HG02938 (cell line): ENCODE measurements at regions not wholly inside any gene's neighbourhood (a gene's known extent, or its start where the extent isn't known, plus 50 kb on each side); places are given as distances from the start of the nearest gene placed in this dataset.

ENCODE experiments used
- ATAC-seq: cut with Tn5 transposase; IDR thresholded peaks from one replicate; pipeline ENCODE4 v1.9.1; 2021; ENCODE audit warnings: mild to moderate bottlenecking, moderate library complexity; ENCODE audit not compliant: unreplicated experiment

DNA sequence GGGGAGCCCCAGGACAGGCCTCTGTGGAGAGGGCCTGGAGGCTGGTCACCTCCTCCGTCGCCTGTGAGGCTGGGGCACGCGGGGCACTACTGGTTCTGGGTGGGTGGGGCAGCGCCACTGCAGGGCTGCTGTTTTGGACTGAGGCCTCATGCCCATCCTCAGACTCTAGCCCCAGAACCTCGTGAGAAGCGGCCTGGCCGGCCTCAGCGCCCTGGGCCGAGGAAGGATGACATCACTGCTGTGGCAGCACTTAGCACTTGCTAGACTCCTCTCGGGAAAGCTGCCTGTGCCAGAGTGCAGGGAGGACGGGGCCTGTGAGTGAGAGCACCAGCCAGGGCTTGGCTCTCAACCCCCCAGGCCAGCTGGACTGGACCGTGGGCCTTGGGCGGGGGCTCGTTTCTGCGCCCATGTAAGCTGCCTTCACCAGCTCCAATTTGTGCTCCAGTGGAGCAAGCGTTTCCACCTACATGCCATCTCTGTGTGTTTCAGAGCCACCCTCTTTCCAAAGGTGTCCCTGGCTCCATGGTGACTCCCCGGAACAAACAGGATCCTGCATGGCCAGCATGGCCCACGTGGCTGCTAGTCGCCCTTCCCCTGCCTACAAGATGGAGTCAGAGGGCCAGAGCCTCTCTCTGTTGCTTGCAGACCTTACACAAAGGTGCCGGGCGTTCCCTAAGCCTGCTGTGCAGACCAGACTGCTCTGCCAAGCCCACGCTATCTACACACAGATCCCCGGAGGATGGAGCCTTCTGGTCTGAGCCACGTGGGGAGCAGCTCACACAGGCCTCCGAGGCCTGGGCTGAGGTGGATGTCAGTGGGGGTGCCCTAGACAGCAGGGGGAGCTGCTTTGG, 102.9 kb downstream of the CTTN start:
- no peak for ATAC-seq

DNA sequence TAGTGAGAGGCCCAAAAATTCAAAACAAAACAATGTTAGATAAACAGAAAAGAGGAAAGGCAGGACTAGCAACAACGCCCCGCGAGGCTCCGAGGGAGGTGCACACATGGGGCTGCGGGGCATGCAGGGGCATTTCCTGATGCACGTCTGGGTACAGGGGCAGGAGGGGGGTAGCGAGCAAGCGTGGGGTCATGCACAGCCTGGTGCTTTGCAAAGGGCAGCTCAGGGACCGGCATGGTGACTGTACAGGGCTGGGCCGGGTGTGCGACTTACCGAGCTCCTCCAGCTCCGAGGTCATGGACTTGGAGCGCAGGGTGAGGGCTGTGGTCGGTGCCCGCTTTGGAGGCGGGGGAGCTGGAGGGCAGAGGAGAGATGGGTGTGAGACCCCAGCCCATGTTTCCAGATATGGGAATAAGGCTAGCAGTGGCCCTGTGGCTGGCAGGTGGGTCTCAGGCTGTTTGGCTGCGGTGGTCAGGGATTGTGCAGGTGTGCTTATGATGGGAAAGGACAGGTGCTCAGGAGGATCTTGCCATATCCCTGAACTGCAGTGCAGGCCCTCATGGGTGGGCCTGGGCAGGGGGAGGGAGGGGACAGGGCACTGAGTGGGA, 103.7 kb downstream of the CTTN start:
- no peak for ATAC-seq

DNA sequence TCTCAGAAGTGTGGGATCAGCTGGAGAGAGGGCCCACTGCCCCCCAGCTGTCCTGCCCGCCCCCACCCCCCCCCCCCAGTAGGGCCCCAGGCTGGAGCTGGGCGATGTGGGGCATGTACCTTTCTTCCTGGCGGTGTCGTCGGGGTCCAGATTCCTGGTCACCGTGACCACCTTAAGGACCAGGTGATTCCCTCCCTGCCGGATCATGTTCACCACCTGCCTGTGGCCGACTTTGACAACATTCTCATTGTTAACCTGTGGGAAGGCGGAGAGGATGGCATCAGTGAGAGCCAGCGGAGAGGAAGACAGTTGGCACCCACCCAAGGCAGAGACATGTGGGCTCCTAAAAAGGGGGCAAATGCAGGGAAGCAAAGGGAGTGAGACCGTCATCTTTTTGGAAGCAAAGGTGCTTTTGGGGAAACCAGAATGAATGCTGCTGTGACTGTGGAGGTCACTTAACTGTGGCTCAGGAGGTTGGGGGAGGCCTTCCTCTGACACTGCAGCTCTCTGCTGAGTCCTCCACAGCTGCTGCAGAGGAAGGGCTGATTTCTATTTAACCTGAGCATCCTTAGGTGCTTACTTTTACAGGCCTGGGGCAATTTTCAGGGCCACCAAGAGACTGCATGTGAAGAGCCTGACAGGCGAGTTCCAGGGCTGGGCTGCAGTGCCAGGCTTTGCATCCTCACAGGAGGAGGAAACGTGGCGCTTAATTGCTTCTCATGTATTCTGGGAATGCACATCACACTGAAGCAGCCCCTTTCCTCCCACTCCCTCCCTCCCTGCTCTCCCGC, 104.5 kb downstream of the CTTN start:
- no peak for ATAC-seq

DNA sequence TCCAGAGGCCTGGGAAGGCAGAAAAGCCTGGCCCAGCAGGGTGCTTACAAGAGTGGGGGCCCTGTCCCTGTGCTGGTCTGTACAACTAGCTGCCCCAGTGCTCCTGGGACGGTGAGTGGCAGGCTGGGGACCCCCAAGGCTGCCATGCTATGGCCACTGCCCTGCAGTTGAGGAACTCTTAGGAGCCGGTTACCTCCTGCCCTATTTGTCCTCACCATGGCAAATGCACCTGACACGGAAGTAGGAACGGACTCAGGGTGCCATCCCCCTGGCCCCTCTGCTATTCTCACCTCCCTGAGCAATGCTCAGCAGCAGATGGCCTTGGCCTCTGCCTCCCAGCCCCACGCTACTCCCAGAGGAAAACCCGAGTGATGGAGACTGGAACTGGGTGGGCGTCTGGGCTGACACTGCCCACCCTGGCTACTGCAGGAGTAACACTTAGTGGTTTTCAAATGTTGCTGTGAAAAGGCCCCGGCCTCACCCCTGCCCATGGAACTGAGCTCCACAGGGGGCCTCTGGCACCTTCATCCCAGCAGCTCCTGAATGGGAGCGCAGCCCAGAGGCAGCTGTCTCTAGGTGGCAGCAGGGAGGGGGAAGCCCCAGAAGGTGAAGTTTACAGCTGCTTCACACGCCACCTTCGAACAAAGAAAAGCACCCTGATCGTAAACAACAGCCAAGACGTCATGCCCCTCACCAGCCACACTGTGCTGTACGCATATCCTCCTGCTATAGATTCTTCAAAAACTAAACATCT, 105.3 kb downstream of the CTTN start:
- no peak for ATAC-seq

DNA sequence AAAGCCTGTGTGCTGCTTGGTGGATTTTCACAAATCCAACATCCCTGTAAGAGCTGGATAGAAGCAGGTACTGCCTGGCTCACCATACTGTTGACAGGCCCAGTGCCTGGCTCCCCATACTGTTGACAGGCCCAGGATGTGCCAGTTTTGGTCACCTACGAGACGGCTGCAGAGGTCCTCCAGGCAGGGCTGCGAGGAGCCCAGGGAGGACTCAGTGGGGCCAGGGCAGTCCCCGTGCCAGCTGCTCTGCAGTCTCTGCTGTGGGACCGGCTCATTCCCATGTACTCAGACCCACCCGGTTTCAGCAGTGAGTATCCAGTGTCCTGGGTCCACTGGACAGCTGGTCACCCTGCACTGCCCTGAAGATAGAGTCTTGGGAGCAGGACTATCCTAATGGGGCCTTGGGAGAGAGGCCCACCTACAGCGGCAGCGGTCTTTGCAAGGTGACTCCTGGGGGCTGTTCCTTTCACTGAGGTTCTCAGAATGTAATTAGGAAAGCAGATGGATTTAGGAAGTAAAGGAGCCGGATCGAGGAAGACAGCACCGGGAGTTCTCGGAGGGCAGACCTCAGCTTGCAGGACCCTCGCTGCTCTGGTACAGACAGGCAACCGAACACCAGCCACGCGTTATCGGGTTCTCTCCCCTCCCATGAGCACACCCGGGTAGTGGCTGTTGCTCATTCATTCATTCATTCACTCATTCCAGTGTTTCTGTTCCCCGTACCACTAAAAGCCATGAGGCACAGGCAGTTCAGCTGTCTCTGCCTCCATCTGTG, 106.1 kb downstream of the CTTN start:
- no peak for ATAC-seq

DNA sequence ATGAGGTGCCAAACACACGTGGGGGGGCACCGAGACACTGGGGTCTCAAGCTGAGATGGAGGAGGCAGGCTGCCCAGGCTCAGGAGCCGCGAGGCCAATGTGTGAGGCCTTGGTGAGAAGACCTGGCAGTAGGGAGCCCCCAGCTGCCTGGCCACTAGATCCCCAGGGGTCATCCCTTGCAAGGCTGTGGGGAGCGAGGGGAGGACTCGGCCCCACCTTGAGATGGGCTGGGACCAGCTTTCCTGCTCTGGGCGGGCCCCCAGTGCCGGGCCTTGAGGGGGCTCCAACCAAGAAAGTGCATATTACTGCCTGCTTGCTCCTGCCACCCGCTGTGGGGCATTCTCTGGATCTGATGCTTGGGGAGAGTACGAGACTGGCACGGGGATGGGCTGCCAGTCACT, 107.0 kb downstream of the CTTN start:
- no peak for ATAC-seq

DNA sequence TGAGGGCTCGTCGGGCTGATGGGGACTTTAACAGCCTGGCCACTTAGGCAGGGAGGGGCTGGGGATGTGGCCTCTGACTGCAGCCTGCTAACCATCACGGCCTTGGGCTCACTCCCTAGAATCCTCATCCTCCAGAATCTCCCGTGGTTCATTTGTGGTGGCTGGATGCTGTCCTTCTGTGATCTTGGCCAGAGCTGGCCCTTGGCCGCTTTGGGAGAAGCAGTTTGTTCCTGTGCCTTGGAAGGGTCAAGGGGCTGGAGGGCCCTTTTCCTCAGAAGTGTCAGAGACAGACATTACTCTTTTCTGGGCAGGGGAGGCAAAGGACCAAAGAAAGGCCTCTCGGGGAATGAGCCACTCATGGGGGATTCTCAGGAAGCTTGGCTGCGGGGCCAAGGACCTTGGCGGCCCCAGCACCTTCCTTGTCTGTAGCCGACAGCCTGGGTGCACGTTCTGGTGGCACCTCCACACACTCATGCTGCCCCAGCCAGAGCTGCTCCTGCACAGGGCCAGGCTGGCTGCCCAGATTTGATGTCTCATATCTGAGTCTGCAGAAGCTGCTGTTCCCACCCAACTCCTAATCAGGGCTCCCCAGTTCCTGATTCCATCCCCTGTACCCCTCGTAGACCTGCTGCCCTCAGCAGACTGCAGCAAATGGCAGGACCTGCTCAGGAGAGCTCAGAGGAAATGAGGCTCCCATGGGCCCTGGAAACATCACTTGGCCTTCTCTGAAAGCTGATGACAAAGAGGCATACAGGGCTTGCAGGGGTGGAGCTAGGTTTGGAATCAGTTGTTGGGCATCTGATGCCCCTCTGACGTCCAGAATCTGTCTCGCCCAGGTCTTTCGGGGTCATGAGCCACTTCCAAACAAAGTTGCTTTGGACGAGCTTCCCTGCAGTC, 107.7 kb downstream of the CTTN start:
- ATAC-seq: no peak

DNA sequence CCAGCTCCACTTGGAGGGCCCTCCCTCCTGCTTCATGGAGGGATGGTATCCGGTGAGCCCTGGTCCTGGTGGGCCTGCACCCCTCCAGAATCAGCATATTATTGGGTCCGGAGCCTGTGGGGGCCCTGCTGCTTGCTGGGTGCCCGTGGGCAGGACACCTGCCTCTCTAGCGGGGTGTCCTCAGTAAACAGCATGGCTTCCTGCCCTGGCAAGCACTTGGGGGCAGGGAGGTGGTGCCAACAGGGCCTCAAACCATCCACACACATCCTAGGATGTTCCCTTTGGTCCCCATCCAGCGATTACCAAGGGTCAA, 108.3 kb downstream of the CTTN start:
- ATAC-seq: no peak

DNA sequence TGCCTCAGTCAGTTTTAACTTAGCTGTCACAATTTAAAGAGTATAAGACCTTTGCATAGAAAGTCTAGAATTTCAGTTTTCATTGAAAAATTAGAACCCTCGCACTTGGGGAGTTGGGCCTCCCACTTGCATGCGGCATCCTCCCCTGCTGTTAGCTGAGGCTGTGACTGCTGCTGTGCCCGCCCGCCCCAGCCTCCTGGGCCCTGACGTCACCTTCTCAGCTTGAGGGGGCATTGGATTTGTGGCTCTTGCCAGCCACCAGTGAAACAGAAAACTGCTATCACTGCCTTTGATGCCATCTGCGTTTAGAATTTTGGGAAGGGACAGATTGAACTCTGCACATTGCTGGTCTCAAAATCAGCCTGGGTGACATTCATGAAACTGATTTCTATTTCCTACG, 108.7 kb downstream of the CTTN start:
- no peak for ATAC-seq

DNA sequence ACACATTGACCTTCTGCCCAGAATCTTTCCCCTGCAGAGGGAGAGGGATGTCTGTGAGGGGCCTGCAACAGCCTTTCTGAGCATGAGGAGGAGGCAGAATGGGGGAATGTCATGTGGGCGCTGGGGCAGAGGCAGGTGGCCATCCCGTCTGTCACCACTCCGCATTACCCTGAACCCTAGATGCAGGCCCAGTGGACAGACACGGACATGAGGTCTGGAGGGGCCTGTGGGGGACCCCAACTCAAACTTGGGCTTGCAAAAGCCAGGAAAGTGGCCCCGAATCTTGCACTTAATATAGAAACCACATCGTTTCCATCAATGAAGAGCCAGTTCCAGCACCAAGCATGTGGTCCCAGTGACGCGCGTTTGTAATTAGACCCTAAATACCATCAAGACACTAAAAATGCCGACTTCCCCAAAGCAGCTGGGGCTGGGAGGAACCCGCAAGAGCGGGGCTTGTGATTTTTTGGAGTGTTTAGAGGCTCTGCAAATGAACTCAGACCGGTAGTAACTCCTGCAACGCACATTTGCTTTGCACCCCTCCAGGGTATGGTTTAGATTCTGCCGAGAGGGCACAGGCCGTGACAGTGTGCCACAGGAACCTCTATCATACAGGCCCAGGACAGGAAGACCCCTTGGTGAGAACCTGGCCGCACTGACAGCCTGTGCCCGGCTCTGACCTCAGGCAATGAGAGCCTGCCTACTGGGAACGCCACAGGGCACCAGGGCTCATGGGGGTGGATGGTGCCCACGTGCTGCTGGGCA, 109.3 kb downstream of the CTTN start:
- no peak for ATAC-seq

DNA sequence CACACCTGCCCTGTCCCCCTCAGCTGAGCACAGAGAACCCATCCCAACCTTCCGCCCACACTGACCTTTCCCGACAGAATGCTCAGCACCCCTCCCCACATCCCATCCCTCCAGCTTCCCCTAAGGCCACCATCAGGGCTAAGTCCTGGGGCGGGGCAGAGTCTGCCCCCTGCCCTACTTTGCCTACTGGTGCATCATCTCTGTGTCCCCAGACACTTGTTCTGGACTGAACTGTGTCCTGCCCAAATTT, 109.8 kb downstream of the CTTN start:
- ATAC-seq: no peak

DNA sequence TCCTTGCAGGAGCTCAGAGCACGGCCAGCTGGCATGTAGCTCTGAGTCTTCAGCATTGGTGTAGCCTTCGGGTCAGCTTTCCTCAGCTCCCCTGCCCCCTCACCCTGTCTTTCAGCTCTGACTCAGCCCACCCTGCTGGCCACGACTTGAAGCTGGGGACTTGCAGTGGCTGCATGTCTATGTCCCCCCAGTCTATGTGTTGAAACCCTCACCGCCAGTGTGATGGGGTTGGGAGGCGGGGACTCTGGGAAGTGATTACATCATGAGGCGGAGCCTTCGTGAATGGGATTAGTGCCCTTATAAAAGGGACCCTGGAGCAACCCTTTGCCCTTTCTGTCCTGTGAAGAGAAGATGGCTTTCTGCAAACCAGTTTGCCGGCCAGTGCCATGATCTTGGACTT, 111.1 kb downstream of the CTTN start:
- ATAC-seq: no peak

DNA sequence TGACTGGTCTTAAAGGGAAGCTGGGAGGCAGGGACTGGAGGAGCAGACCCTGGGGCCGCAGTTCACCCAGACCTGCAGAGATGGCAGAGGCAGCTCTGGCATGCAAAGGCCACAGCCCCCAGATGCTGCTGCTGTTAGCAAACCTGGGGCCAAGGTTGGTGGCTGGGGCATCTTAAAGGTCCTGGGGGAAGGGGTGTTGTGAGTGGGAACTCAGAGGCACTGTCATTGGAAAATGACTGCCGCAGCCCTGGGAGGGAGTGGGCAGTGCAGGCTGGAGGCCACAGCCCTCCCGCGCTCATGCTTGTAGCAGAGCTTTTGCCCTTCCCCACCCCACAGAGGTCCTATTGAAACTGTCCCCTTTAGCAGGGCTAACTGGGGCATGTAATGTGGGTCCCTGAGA, 111.8 kb downstream of the CTTN start:
- ATAC-seq: no peak

DNA sequence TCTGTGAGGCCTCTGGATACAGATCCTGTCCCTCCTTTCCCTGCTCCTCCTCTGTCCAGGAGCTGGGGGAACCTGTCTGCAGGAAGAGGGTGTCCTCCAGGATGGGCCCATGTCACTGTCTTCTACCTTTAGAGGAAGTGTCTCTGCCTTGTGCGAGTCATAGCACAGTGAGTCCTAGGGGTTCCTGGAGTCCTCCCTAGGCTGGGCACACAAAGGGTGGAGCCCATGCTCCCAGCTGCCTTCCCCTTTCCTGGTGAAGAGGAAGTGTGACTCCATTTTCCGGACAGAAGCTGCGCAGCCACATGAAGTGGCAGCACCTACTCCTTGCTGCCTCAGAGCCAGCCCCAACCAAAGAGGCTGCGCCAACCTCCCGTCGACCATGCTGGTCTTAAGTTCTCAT, 112.2 kb downstream of the CTTN start:
- no peak for ATAC-seq

DNA sequence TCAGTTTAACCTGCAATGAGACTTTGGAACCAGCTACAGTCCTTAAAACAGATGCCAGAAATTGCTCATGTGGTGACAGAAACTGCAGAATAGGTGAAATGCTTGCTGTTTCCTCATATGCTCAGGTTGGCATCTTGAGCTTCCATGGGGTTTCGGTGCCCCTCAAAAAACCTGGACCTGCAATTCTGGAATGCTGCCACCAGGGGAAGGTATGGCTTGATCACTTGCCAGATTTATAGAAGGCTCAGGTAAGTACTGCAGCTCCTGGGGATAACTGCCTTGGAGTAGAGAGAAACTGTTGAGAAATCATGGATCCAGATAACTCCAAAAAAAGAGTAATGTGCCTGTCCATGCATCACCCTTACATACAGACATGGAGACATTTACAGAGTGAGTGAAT, 113.0 kb downstream of the CTTN start:
- no peak for ATAC-seq

DNA sequence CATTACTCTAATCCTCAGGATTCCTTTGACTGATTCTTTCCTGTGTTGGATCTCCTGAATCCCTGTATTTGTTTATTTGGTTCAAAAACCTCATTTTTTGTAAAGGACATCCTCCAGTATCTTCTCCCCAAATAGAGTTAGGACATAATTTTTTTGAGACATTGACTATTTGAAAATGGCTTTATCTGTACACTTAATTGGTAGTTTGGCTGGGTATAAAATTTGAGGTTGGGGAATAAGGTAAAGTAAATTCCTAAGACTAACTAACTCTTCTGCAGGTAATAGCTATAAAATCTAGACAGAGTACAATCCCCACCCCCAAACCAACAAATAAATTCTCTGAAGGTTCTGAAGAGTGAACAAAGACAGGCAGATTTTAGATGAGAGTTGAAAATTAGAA, 114.4 kb downstream of the CTTN start:
- ATAC-seq: no peak

DNA sequence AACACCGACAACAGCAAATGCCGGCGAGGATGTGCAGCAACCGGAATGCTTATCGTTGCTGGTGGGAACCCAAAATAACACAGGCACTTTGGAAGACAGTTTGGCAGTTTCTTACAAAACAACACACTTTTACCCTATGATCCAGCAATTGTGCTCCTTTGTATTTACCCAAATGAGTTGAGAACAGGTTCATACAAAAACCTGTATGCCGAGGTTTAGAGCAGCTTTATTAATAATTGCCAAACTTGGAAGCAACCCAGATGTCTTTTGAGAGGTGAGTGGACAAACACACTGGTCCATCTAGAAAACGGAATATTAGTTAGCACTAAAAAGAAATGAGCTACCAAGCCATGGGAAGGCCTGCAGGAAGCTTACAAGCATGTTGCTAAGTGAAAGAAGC, 118.9 kb downstream of the CTTN start:
- ATAC-seq: no peak

DNA sequence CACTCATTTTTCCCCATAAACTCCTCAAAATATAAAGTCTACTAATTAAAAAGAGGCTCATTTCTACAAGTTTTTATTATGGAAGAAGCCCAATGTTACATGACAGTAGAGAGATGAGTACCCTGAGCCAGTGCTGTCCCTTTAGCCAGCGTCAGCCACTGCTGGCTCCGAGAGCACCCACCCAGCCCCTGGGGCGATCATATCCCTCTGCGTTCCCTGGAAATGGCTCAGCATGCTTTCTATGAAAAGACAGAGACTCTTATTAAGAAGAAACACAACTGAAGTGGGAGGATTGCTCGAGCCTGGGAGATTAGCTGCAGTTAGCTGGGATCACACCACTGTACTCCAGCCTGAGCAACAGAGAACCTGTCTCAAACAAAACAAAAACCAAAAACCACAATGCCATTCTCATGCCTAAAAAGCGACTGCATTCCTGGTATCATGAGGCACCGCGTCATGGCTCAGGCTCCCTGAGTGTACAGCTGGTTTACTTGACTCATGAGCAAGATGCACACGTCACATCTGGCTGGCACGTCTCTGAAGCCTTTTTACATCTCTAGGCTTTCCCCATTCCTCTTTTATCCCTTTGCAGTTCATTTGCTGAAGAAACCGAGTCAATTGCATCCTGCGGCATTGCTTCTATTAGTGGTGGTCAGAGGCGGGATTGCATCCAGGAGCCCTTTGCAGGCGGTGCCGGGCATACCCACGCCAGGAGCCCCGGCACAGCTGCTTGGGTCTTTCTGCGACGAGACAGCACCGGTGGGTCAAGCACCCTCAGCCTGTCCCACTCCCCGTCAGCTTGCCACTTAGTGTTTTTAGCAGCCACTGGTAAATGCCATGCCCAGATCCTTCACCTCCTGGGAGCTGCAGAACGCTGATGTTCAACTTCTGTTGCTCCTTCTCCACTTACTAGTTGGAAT, 119.9 kb downstream of the CTTN start:
- ATAC-seq: no peak
